ENCODE measurements at regions not wholly inside any gene's neighbourhood (a gene's known extent, or its start where the extent isn't known, plus 50 kb on each side); places are given as distances from the start of the nearest gene placed in this dataset.

DNA sequence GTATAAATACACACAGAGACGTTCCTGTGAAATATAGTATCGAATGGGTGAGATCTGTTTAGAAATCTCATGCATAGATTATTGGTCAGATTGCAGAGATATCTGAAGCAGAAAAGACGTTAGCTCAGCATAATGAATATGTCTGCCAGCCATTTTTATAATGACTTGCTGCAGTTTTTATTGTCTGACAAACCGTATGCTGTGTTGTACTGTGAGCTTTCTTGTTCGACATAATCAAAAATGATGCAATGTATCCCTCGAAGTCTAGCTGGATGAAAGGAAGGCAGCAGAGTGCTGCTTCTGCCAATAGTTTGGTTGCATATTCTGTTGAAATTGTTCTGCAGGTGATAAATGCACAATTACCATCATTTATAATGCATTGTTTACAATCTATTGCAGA lies 514.9 kb upstream of the ARRDC3 start:
- DNase-seq (no peak), FAIRE-seq (no peak)
- Histone ChIP-seq H3K27me3 (ENCODE audit: control insufficient read depth, insufficient read depth, low read length) (no peaks in the 10 kb centered on the region), H3K9ac (ENCODE audit: low read length in 3 of 3) (no peak overlapping the region), H3K36me3 (ENCODE audit: control insufficient read depth in 2 of 3, insufficient read depth in 3 of 3, low read length in 3 of 3) (no peaks in the 10 kb centered on the region), H3K27ac (ENCODE audit: low read depth in 2 of 2, low read length in 2 of 2) (no peak overlapping the region), H3K4me1 (ENCODE audit: control insufficient read depth in 2 of 3, insufficient read depth in 2 of 3, low read depth in 1 of 3, low read length in 3 of 3) (no peaks in the 10 kb centered on the region), H3K4me3 (ENCODE audit: low read length in 3 of 3) (no peak overlapping the region), H3K9me3 (ENCODE audit: control insufficient read depth in 2 of 3, insufficient read depth in 1 of 3, low read length in 3 of 3) (no peaks in the 10 kb centered on the region)
- TF ChIP-seq, protein P1, sequence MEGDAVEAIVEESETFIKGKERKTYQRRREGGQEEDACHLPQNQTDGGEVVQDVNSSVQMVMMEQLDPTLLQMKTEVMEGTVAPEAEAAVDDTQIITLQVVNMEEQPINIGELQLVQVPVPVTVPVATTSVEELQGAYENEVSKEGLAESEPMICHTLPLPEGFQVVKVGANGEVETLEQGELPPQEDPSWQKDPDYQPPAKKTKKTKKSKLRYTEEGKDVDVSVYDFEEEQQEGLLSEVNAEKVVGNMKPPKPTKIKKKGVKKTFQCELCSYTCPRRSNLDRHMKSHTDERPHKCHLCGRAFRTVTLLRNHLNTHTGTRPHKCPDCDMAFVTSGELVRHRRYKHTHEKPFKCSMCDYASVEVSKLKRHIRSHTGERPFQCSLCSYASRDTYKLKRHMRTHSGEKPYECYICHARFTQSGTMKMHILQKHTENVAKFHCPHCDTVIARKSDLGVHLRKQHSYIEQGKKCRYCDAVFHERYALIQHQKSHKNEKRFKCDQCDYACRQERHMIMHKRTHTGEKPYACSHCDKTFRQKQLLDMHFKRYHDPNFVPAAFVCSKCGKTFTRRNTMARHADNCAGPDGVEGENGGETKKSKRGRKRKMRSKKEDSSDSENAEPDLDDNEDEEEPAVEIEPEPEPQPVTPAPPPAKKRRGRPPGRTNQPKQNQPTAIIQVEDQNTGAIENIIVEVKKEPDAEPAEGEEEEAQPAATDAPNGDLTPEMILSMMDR (IDR thresholded peaks at IDR 0.05; ENCODE audit: borderline replicate concordance, extremely low read depth, insufficient read depth) = no peak
- intact Hi-C loops (cut with DNase I) = no loop called here

DNA sequence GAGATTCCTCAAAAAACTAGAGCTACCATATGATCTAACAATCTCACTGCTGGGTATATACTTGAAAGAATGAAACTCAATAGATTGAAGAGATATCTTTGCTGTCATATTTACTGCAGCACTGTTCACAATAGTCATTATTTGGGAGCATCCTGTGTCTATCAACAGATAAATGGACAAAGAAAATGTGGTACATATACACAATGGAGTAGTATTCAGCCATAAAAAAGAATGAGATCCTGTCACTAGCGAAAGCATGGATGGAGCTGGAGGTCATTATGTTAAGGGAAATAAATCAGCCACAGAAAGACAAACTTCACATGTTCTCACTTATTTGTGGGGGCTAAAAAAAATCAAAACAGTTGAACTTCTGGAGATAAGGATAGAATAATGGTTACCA lies 505.7 kb upstream of the ARRDC3 start:
- FAIRE-seq (no peak), DNase-seq (no peak)
- Histone ChIP-seq H3K4me1 (ENCODE audit: control insufficient read depth in 2 of 3, insufficient read depth in 2 of 3, low read depth in 1 of 3, low read length in 3 of 3) (no peaks in the 10 kb centered on the region), H3K4me3 (ENCODE audit: low read length in 3 of 3) (no peak overlapping the region), H3K9me3 (ENCODE audit: control insufficient read depth in 2 of 3, insufficient read depth in 1 of 3, low read length in 3 of 3) (no peaks in the 10 kb centered on the region), H3K27ac (ENCODE audit: low read depth in 2 of 2, low read length in 2 of 2) (no peak overlapping the region), H3K27me3 (ENCODE audit: control insufficient read depth, insufficient read depth, low read length) (no peaks in the 10 kb centered on the region), H3K36me3 (ENCODE audit: control insufficient read depth in 2 of 3, insufficient read depth in 3 of 3, low read length in 3 of 3) (no peaks in the 10 kb centered on the region), H3K9ac (ENCODE audit: low read length in 3 of 3) (no peak overlapping the region)
- TF ChIP-seq, protein P1 (IDR thresholded peaks at IDR 0.05; ENCODE audit: borderline replicate concordance, extremely low read depth, insufficient read depth) = no peak
- intact Hi-C loops (cut with DNase I) = no loop called here

DNA sequence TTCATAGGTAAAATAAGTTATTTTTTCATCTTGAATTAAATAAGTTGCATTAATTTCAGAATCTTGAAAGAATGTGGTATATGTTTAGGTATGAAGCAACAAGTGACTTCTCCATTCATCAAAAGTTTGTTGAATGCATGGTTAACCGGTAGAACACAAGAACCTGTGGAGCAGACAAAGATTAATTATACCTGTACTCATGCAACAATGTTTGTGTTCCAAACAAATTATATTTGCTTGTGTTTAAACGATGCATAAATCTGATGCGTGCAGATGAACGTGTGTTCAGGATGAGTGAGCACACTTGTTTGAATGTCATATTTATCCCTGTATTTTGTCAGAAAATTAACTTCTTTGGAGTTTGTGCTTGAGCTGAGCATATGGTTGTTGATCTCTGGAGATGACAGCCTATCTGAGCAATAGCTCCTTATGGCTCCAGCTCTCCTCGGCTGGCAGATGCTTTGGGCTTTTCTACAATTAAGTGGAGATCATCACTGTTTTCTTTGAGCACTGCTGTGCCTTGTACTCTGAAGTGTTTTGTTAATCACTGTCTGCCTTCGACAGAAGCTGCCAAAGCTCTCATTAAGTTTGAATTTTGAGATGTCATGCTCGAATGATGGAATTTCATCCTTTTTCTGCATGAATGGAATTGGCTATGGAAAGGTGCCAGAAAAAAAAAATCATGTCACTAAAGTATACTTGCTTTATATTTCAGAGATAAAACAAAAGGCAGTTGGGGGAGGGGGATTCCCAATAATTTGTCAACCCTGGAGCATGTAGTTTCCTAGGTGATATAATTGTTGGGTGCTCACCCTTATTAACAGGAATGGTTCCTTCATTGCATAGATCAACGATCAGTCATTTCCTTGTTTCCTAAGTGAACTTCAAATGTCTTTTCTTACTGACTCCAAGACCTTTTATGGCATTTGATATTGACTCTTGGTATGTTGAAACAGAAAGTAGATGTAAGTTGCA lies 502.5 kb upstream of the ARRDC3 start:
- no peak overlapping the region for H3K9ac ChIP-seq (ENCODE audit: low read length in 3 of 3)
- H3K9me3 ChIP-seq (ENCODE audit: control insufficient read depth in 2 of 3, insufficient read depth in 1 of 3, low read length in 3 of 3) = no peaks in the 10 kb centered on the region
- H3K4me1 ChIP-seq (ENCODE audit: control insufficient read depth in 2 of 3, insufficient read depth in 2 of 3, low read depth in 1 of 3, low read length in 3 of 3) = no peaks in the 10 kb centered on the region
- no peak overlapping the region for H3K27ac ChIP-seq (ENCODE audit: low read depth in 2 of 2, low read length in 2 of 2)
- FAIRE-seq (no peak), DNase-seq (peak in 1 of 5 donors; percentile 1)
- no peaks in the 10 kb centered on the region for H3K36me3 ChIP-seq (ENCODE audit: control insufficient read depth in 2 of 3, insufficient read depth in 3 of 3, low read length in 3 of 3)
- intact Hi-C loops (cut with DNase I) = no loop called here
- no peak overlapping the region for H3K4me3 ChIP-seq (ENCODE audit: low read length in 3 of 3)
- TF ChIP-seq, protein P1 (IDR thresholded peaks at IDR 0.05; ENCODE audit: borderline replicate concordance, extremely low read depth, insufficient read depth) = no peak
- H3K27me3 ChIP-seq (ENCODE audit: control insufficient read depth, insufficient read depth, low read length) = no peaks in the 10 kb centered on the region
